GM11168 (cell line): ENCODE measurements at regions not wholly inside any gene's neighbourhood (a gene's known extent, or its start where the extent isn't known, plus 50 kb on each side); places are given as distances from the start of the nearest gene placed in this dataset.

Experiments used
- in situ Hi-C: fragments of 300-500 bp; cut with MboI; formaldehyde crosslinking; loops from one replicate; pipeline ENCODE4 v1.12.0; 2022; ENCODE audit warnings: low sequenced_read_pairs; ENCODE audit not compliant: unreplicated experiment

- in situ Hi-C loops = no loop called here
These were observed 1197.9 kb downstream of the BCL11B start for GRCh38 chr14:98074111-98074510.

GRCh38 chr14:98077176-98077575, 1194.8 kb downstream of the BCL11B start:
- in situ Hi-C loops = no loop called here

- in situ Hi-C loops = no loop called here
These were observed 1189.2 kb downstream of the BCL11B start for GRCh38 chr14:98082833-98083232.

GRCh38 chr14:98085751-98086150, 1186.2 kb downstream of the BCL11B start:
- in situ Hi-C loops = no loop called here

- in situ Hi-C loops = no loop called here
These were observed 1178.9 kb downstream of the BCL11B start for GRCh38 chr14:98093111-98093510.

- in situ Hi-C loops = no loop called here
These were observed 1172.5 kb downstream of the BCL11B start for GRCh38 chr14:98099527-98099926.

- in situ Hi-C loops = no loop called here
These were observed 1170.7 kb downstream of the BCL11B start for GRCh38 chr14:98101323-98101722.

GRCh38 chr14:98103705-98104104, 1168.3 kb downstream of the BCL11B start:
- in situ Hi-C loops = no loop called here

- in situ Hi-C loops = no loop called here
These were observed 1162.7 kb downstream of the BCL11B start for GRCh38 chr14:98109326-98109725.

GRCh38 chr14:98112194-98112780, 1159.7 kb downstream of the BCL11B start:
- in situ Hi-C loops = no loop called here

GRCh38 chr14:98114122-98114895, 1157.7 kb downstream of the BCL11B start:
- in situ Hi-C loops = no loop called here

GRCh38 chr14:98114946-98115345, 1157.1 kb downstream of the BCL11B start:
- in situ Hi-C loops = no loop called here

GRCh38 chr14:98118749-98119148, 1153.2 kb downstream of the BCL11B start:
- in situ Hi-C loops = no loop called here

- in situ Hi-C loops = no loop called here
These were observed 1152.3 kb downstream of the BCL11B start for GRCh38 chr14:98119739-98120138.

GRCh38 chr14:98120831-98121464, 1151.0 kb downstream of the BCL11B start:
- in situ Hi-C loops = no loop called here

GRCh38 chr14:98122527-98122926, 1149.5 kb downstream of the BCL11B start:
- in situ Hi-C loops = no loop called here

- in situ Hi-C loops = loop anchor here (25.0 kb wide), 1 partner anchor 1132 kb away; the partner anchor contains the start of gene BCL11B
These were observed 1141.3 kb downstream of the BCL11B start for GRCh38 chr14:98130691-98131090.

- in situ Hi-C loops = loop anchor here (25.0 kb wide), 1 partner anchor 1131 kb away; the partner anchor contains the start of gene BCL11B
These were observed 1140.6 kb downstream of the BCL11B start for GRCh38 chr14:98131406-98131805.

- in situ Hi-C loops = loop anchor here (25.0 kb wide), 1 partner anchor 1128 kb away; the partner anchor contains the start of gene BCL11B
These were observed 1138.2 kb downstream of the BCL11B start for GRCh38 chr14:98133806-98134205.

GRCh38 chr14:98136012-98136789, 1135.8 kb downstream of the BCL11B start:
- in situ Hi-C loops = loop anchor here (25.0 kb wide), 1 partner anchor 1126 kb away; the partner anchor contains the start of gene BCL11B
